ENCODE measurements at regions not wholly inside any gene's neighbourhood (a gene's known extent, or its start where the extent isn't known, plus 50 kb on each side); places are given as distances from the start of the nearest gene placed in this dataset.

GRCh38 chr3:11705049-11705448 lies 61.3 kb upstream of the VGLL4 start (continued):
- TF ChIP-seq FOXJ3 (CRISPR knock-in tag; IDR thresholded peaks at IDR 0.05) (no peak), SIN3A (IDR thresholded peaks at IDR 0.05; ENCODE audit: borderline replicate concordance, low read depth, low read length) (no peak), MAX (IDR thresholded peaks at IDR 0.05; ENCODE audit: low read depth) (no peak), EP300 (IDR thresholded peaks at IDR 0.05; ENCODE audit: borderline replicate concordance in 1 of 2, low read depth in 1 of 2, low read length in 1 of 2) (no peak), GABPA (IDR thresholded peaks at IDR 0.05; ENCODE audit: low read depth) (no peak), TEAD4 (IDR thresholded peaks at IDR 0.05; ENCODE audit: borderline replicate concordance, insufficient read depth) (no peak), NFIC (IDR thresholded peaks at IDR 0.05; ENCODE audit: borderline replicate concordance) (no peak), JUND (IDR thresholded peaks at IDR 0.05) (no peak)

- no peak overlapping the region for H2AFZ ChIP-seq (ENCODE audit: low read depth)
- H3K27ac ChIP-seq (ENCODE audit: low read depth in 2 of 2, low read length in 1 of 2), result no peak overlapping the region
- no peaks in the 10 kb centered on the region for H3K9me2 ChIP-seq
- 0 out of 2 replicates have a peak, but pooled peaks cover 8% of the 10 kb centered on the region for H4K20me1 ChIP-seq (ENCODE audit: insufficient read depth)
- no peak for DNase-seq
- POLR2A ChIA-PET, result interaction anchor here (0.7 kb wide), 1 partner anchor 74 kb away, joined by 3 read pairs; no protein-coding TSS in a partner anchor
- H3K4me1 ChIP-seq (ENCODE audit: control insufficient read depth in 1 of 2, insufficient read depth in 2 of 2, low read depth in 1 of 2, low read length in 1 of 2), result peaks cover 0 to 2% of the 10 kb centered on the region in 2 experiments; a peak in 2 of 4 replicates
- WGBS (ENCODE audit: low lambda C conversion rate), result 95% methylated on average over 4 of the region's 4 CpGs
- CTCF ChIA-PET, result interaction anchor here (1.0 to 1.4 kb wide), 2 partner anchors 10 to 324 kb away, joined by 3 to 4 read pairs; no protein-coding TSS in a partner anchor
- peaks cover 19% of the 10 kb centered on the region for H3F3A ChIP-seq (replicated peaks; ENCODE audit: insufficient read depth)
- no peak overlapping the region for H3K4me3 ChIP-seq (ENCODE audit: low read depth in 2 of 2, low read length in 1 of 2)
- H3K36me3 ChIP-seq (replicated peaks in 1 of 2; ENCODE audit: control insufficient read depth in 1 of 2, insufficient read depth in 2 of 2, low read length in 1 of 2), result peaks cover 0 to 12% of the 10 kb centered on the region in 2 experiments
- H3K27me3 ChIP-seq (ENCODE audit: insufficient read depth), result no peaks in the 10 kb centered on the region
- H3K79me2 ChIP-seq (ENCODE audit: insufficient read depth), result peaks cover 35% of the 10 kb centered on the region
- H3K9me3 ChIP-seq, result no peaks in the 10 kb centered on the region
- no peak overlapping the region for H3K9ac ChIP-seq
- no peak overlapping the region for H3K4me2 ChIP-seq
- TF ChIP-seq FOXJ3 (CRISPR knock-in tag; IDR thresholded peaks at IDR 0.05) (no peak), ZBTB33 (IDR thresholded peaks at IDR 0.05; ENCODE audit: borderline replicate concordance, low read depth) (no peak), SIN3A (IDR thresholded peaks at IDR 0.05; ENCODE audit: borderline replicate concordance, low read depth, low read length) (no peak), YY1 (IDR thresholded peaks at IDR 0.05; ENCODE audit: low read depth) (no peak), EZH2phosphoT487 (IDR thresholded peaks at IDR 0.05; ENCODE audit: borderline replicate concordance, low read depth) (no peak), RFX5 (IDR thresholded peaks at IDR 0.05; ENCODE audit: low read length) (no peak), REST (IDR thresholded peaks at IDR 0.05; ENCODE audit: low read depth, low read length) (no peak), TEAD4 (IDR thresholded peaks at IDR 0.05; ENCODE audit: borderline replicate concordance, insufficient read depth) (no peak), JUND (IDR thresholded peaks at IDR 0.05) (no peak), GABPA (IDR thresholded peaks at IDR 0.05; ENCODE audit: low read depth) (no peak), PBX3 (IDR thresholded peaks at IDR 0.05) (no peak)
These were observed 59.4 kb upstream of the VGLL4 start for GRCh38 chr3:11703146-11703545.

All from SK-N-SH (cell line).